NCI-H2107 treated with DMSO at 0.1 percent for 48 hours (cell line): ENCODE measurements at regions not wholly inside any gene's neighbourhood (a gene's known extent, or its start where the extent isn't known, plus 50 kb on each side); places are given as distances from the start of the nearest gene placed in this dataset.

Source experiments
- DNase-seq: peaks from one replicate; lab custom pipeline; 2025; ENCODE audit not compliant: unreplicated experiment; lab: John Stamatoyannopoulos, UW

GRCh38 chr12:67929384-67929772, 59.9 kb upstream of the IFNG-AS1 start:
- DNase-seq: no peak

GRCh38 chr12:67937822-67938221, 51.4 kb upstream of the IFNG-AS1 start:
- DNase-seq: peak; percentile 84
